ENCODE measurements at regions not wholly inside any gene's neighbourhood (a gene's known extent, or its start where the extent isn't known, plus 50 kb on each side); places are given as distances from the start of the nearest gene placed in this dataset.

- no peak for DNase-seq (ENCODE audit: low read depth in 4 of 4, low spot score in 2 of 4)
Measured at GRCh38 chr15:47136236-47136635, 581.1 kb upstream of the SEMA6D start.

DNA sequence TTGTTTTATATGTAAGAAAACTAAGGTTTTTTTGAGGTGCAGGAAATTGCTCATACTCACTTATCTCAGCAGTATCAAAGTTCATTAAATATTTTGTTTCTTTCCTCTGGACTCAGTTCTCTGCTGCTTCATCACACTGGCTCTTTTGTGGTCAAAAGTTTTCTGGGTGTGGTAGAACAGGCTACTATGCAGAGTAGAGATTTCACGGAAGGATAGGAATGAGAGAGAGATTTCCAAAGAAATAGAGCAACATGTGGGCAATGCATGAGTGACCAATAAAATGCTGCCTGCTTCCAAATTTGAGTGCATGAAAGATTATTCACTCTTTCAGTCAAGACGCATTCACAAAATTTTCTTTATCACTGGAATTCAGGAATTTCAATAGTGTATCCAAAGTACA is 577.3 kb upstream of the SEMA6D start:
- DNase-seq (ENCODE audit: low read depth in 4 of 4, low spot score in 2 of 4) = no peak

GRCh38 chr15:47157827-47158226 is 559.5 kb upstream of the SEMA6D start:
- no peak for DNase-seq (ENCODE audit: low read depth in 4 of 4, low spot score in 2 of 4)

GRCh38 chr15:47158573-47158972 is 558.7 kb upstream of the SEMA6D start:
- DNase-seq (ENCODE audit: low read depth in 4 of 4, low spot score in 2 of 4) = no peak

DNA sequence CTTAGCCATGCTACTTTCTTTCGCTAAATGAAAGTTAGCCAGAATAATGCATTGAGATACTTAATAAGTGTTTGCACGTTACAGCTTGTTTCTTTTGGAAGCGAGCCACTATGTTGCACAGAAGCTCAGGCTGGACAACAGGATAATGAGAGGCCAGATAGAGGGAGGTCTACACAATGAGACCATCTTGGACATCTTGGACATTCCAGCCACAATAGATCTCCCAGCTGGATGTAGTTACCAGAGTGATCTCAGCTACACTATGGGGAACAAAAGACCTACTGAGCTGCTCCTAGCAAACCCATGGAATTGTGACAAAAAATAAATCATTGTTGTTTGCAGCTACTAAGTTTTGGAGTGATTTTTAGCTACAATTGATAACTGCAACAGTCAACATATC is 540.1 kb upstream of the SEMA6D start:
- DNase-seq (ENCODE audit: low read depth in 4 of 4, low spot score in 2 of 4) = no peak

DNA sequence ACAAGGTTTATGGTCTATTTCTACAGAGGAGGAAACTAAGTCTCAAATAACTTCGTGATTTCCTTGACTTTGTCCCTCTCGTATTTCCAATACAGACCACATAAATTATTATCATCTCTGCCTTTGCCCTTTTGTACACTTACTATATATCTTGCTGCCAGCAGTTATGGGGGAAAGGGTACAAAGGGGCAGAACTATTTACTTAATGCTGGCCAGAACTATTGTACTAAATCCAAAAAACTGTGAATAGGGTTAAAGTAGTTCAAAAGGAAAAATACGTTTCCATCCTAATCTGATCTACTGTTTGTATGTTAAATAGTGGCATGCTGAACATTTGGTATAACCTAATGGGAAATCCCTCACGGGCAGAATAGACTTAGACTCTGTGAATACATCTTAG is 537.3 kb upstream of the SEMA6D start:
- DNase-seq (ENCODE audit: low read depth in 4 of 4, low spot score in 2 of 4) = no peak

DNA sequence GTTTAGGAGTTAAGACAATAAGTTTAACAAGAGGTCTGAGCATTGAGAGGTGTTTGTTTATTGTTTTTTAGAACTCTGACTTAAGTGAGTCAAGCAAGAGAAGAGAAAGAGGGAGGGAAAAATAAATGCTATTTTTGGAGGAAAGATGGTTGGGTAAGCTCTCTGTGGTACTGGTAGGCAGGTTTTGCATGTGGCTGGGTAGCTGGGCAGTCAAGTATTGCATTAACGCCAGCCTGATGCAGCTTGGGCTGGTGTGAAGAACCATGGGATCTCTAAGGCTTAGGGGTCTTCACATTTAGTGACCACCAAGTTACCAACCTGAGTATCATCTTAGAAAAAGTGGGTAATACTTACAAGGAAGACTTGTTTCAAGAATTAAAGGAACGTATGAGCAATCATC is 534.5 kb upstream of the SEMA6D start:
- no peak for DNase-seq (ENCODE audit: low read depth in 4 of 4, low spot score in 2 of 4)

DNA sequence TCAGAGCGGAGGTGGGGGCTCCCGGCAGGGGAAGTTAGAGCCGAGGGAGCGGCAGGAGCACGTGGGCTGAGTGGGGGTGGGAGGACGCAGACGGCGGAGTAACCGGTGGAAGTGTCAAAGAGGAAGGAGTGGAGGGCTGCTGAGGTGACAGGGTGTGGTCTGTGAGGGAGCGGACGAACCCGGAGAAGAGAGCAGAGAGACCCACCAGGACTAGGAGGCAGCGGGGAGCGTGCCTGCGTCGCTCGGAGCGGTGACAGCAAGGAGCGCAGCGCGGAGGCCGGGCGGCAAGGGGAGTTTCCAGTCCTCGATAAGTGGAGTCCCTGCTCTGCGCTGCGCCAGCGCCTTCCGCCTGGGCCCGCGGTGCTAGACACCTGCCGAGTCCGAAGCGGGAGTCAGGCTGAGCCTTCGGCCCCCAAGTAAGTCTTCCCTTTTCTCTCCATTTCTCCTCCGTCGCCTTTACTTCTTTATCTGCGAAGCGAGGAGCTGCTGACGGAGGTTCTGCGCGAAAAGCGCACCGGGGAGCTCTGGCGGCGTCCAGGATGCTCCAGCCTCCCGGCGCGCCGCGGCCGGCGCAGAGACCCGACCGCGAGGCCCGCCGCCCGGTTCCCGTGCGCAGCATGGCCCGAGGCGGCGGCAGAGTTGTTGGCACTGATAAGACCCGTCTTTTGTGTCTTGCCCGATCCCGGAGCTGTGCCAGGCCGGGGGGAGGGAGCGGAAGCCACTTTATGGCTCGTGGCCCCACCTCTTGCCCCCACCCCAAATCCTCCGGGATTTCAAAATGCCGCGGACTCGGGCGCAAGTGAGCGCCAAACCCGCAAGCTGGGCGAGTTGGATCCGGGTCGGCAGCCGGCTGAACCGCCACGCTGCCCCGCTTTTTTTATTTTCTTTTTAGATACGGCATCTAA is 533.0 kb upstream of the SEMA6D start:
- DNase-seq (ENCODE audit: low read depth in 4 of 4, low spot score in 2 of 4) = peak; percentile 21 to 60 (median 50)

- peak in 3 of 4 donors; percentile 12 to 47 (median 32) for DNase-seq (ENCODE audit: low read depth in 4 of 4, low spot score in 2 of 4)
Measured at GRCh38 chr15:47184908-47185801, 532.1 kb upstream of the SEMA6D start.

DNA sequence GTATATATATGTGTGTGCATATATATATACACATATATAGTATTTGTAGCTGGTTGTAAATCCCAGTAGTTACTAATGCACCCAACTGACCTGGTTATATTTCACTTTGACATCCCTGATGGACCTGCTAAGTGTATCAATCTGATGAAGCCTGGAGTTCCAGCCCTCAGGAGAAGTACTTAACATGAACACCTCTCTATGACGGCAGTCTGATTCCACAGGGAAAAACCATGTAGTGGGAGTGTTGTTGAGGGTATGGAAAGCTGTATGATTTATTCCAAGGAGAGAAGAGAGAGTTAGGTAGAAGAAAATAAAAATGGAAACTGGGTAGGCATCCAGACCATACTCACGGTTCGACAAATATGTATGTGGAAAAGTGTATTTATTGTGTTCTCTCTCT is 531.2 kb upstream of the SEMA6D start:
- DNase-seq (ENCODE audit: low read depth in 4 of 4, low spot score in 2 of 4) = no peak

GRCh38 chr15:47188758-47189507 is 528.4 kb upstream of the SEMA6D start:
- no peak for DNase-seq (ENCODE audit: low read depth in 4 of 4, low spot score in 2 of 4)

DNA sequence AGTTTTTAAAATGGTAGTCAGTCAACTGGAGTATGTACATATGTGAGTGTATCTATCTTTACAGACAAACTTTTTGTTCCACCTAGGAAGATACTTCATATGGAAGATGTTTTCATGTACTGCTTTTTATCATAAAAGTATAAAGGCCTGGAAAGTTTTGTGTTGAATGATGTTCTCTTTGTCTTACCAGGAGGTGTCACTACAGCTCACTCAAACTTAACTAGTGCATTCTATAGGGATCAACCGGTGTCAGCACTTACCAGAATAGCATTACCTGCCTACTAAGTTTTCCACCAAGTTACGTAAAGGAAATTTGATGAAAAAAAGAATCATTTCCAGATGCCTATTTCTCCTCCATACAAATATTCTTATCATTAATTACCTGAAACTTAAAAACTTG is 522.6 kb upstream of the SEMA6D start:
- DNase-seq (ENCODE audit: low read depth in 4 of 4, low spot score in 2 of 4) = peak in 1 of 4 donors; percentile 36

DNA sequence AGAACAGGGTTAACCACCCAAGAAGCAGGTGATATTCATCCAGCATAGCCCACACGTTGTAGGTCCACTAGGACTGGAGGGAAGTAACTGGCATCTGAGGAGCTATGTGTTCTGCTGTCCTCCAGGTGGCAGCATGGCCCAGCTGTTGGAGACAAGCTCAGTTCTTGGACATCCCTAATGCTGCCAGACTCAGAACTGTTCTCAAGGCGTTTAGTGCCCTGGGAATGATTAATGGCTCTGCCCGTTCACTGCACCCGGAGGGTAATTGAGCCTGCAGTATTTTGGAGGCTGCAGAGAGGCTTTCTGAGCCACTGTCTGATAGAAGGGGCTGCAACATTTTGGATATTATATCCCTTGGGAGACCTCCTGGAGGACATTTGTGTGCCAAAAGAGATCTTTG is 521.3 kb upstream of the SEMA6D start:
- peak; percentile 65 to 83 (median 70) for DNase-seq (ENCODE audit: low read depth in 4 of 4, low spot score in 2 of 4)

DNA sequence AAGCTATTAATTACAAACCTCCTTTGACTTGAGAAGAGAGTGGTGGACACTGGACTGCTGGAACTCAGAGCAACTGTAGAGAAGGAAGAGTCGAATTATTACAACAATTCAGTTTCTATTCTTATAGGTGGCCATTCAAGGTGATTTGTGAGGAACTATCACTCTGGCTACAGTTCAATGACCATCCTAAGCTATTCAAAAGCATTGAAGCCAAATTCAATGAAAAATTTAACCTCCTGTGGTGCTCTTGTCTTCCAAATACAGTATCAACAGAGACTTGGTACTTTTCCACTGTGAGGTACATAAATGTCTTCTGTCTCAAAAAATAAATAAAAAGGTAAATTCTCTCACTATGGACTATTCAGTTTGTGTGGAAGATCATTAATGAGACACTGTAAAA is 513.3 kb upstream of the SEMA6D start:
- no peak for DNase-seq (ENCODE audit: low read depth in 4 of 4, low spot score in 2 of 4)

DNA sequence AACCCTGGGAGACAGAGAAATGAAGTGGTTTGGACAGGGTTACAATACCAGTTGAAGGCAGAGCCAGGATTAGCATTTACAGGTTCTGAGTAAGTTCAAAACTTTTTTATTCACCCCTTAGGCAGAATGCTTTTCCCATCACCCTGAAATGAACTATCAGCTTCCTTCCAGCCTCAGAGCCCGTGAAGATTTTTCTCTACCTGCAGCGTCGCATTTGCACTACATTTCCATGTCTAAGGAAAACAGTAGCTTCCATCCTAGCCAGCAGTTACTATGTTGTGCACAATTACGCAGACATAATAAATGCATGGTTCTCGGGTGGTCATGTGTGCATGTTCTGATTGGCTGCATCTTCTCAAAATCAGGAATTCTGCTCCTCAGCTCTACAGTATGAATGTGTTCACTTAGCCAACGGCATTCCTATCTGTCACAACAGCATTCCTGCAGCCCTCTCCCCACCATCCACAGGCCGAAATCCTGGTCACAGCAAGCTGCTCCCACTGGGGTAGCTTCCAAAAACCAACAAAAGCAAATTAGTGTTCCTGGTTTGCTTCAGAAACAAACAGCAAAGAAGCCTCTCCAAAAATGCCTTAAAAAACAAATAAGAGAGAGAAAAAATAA is 510.8 kb upstream of the SEMA6D start:
- no peak for DNase-seq (ENCODE audit: low read depth in 4 of 4, low spot score in 2 of 4)

GRCh38 chr15:47209591-47209990 is 507.7 kb upstream of the SEMA6D start:
- no peak for DNase-seq (ENCODE audit: low read depth in 4 of 4, low spot score in 2 of 4)

DNA sequence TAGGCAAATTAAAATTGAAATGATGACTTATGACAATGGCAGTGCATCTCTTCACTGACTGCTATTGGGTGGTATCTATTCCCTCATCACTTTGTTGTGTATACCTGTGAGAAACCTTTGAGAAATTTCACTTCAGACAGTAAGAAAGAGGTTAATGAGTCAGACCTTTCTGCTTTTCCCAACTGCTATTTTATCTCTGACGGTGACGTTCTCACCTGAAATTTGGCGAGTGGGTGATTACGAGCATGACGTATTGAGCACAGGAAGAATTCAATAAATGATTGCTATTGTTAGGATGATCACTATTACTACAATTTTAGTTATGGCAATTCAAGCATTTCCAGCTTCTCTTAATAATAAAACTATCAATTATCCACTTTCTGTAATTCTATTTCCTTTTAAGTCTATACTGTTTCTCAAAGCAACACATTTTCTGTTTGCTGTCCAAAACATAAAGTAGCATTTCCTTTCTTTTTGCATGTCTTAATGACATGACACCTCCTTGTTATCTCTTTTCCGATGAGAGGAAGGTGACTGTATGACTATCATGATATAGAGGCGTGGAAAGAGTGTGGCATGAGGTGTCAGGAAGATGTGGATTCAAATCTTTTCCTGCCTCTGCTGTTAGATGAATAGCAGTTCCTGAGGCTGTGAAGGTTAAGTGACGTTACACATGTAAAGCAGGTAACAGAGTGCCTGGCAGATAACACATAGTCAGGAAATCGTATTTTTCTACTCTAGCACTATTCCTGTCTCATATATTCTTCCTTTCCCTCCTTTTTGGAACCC is 504.9 kb upstream of the SEMA6D start:
- DNase-seq (ENCODE audit: low read depth in 4 of 4, low spot score in 2 of 4) = no peak

DNA sequence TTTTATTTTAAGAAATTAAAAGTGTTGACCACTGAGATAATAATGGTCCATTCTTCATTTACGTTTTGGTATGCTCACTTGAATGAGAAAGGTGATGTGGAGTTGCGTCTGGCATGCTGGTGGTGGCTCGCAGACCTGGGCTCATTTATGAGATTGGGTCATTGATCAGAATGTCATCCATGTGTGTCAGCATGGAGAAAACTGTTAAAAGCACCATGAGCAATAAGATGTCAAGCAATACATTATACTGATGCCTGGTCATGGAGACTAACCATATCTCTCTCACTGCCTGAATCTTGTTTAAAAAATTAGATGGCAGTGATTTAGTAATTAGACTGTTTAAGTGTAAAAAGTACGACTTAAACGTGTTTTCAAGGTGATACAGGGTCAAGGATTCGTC is 503.4 kb upstream of the SEMA6D start:
- no peak for DNase-seq (ENCODE audit: low read depth in 4 of 4, low spot score in 2 of 4)

DNA sequence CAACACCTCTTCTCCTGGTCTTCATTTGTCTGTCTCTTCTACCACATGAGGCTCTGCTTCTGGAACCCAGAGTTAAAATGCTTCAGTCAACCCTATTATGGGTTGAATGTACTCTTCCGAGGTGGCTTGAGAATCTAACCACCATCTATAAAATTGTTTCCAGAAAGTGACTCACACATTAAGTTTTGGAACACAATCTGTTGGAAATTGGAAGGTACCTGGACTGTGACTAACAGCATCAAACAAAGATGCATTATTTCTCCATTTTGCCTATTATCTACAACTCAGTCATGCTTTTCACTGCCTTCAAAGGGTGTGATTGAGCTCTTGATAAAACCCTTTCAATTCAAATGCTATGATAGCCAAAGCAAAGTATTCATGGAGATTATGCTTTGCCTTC is 499.0 kb upstream of the SEMA6D start:
- no peak for DNase-seq (ENCODE audit: low read depth in 4 of 4, low spot score in 2 of 4)

- no peak for DNase-seq (ENCODE audit: low read depth in 4 of 4, low spot score in 2 of 4)
Measured at GRCh38 chr15:47244361-47244760, 472.9 kb upstream of the SEMA6D start.
